Lung (tissue), 11 donors: ENCODE measurements at regions not wholly inside any gene's neighbourhood (a gene's known extent, or its start where the extent isn't known, plus 50 kb on each side); places are given as distances from the start of the nearest gene placed in this dataset.
A peak's percentile ranks its signal among the peaks of the same experiment; 100 is the strongest.

Experiments used
- ATAC-seq: fragments of 200-7000 bp; cut with Tn5 transposase; one replicate; pipeline ENCODE4 v1.9.1; 2020; ENCODE audit warnings: moderate number of reproducible peaks; ENCODE audit not compliant: insufficient read depth, low FRiP score
- DNase-seq, 3 donors: peaks; one replicate each; pipeline ENCODE4 v3.0.0-alpha.2; 2013 to 2017
- H3K27ac ChIP-seq, 2 donors: one replicate each; pipeline ENCODE4 v1.5.1; 2013; ENCODE audit warnings: mild to moderate bottlenecking in 2 of 2, moderate library complexity in 2 of 2, control low read depth in 1 of 2, inconsistent platforms in 1 of 2, low read depth in 1 of 2, low read length in 1 of 2
- H3K27me3 ChIP-seq, 3 donors: one replicate each; pipeline ENCODE4 v1.5.1; 2013; ENCODE audit warnings: low read length in 2 of 3; ENCODE audit not compliant: control insufficient read depth in 3 of 3, insufficient read depth in 3 of 3
- H3K36me3 ChIP-seq, 4 donors: one replicate each; pipeline ENCODE4 v1.5.1; 2013; ENCODE audit warnings: low read length in 4 of 4, mild to moderate bottlenecking in 1 of 4, moderate library complexity in 1 of 4; ENCODE audit not compliant: control insufficient read depth in 4 of 4, insufficient read depth in 4 of 4
- H3K4me1 ChIP-seq, 5 donors: one replicate each; pipeline ENCODE4 v1.5.1; 2013; ENCODE audit warnings: low read length in 5 of 5, mild to moderate bottlenecking in 2 of 5, moderate library complexity in 1 of 5; ENCODE audit not compliant: control insufficient read depth in 5 of 5, insufficient read depth in 5 of 5
- H3K4me3 ChIP-seq: one replicate; pipeline ENCODE4 v1.5.1; 2013; ENCODE audit warnings: mild to moderate bottlenecking, control low read depth, moderate library complexity
- H3K9ac ChIP-seq, 2 donors: one replicate each; pipeline ENCODE4 v1.5.1; 2013; ENCODE audit warnings: low read length in 2 of 2, control low read depth in 1 of 2; ENCODE audit not compliant: insufficient read depth in 1 of 2
- H3K9me3 ChIP-seq, 4 donors: one replicate each; pipeline ENCODE4 v1.5.1; 2013; ENCODE audit warnings: low read length in 3 of 4, mild to moderate bottlenecking in 1 of 4, moderate library complexity in 1 of 4; ENCODE audit not compliant: control insufficient read depth in 4 of 4, insufficient read depth in 3 of 4
- CTCF ChIP-seq: IDR thresholded peaks from 2 replicates; pipeline ENCODE4 v1.5.1; 2012; ENCODE audit warnings: mild to moderate bottlenecking; ENCODE audit errors: control extremely low read depth, extremely low read depth
- WGBS, 2 donors: extraction: QIAGEN DNeasy Blood & Tissue Kit; methylation state at CpG; one replicate each; pipeline ENCODE4 v1.1.7; 2013; 5-methylcytosine and 5-hydroxymethylcytosine counted together
- donor health status: control.
- donor health status: control.
- donor health status: Bipolar disorder and iron deficiency.
- donor health status: healthy.
- donor health status: DM: yes; HTN: yes; CAD: no.

GRCh38 chr14:104477117-104477623 is 102.4 kb upstream of the C14orf180 start:
- Histone ChIP-seq H3K9me3 (peaks cover 0 to 11% (median 1%) of the 10 kb centered on the region in 4 donors), H3K4me3 (no peak overlapping the region), H3K9ac (no peak overlapping the region), H3K27ac (no peak overlapping the region), H3K4me1 (no peaks in the 10 kb centered on the region), H3K27me3 (no peaks in the 10 kb centered on the region), H3K36me3 (no peaks in the 10 kb centered on the region)
- DNase-seq (no peak), ATAC-seq (no peak)
- 90% methylated on average over 15 of the region's 15 CpGs for WGBS, 2 donors
- no peak for TF ChIP-seq CTCF

GRCh38 chr14:104477666-104478380 is 101.7 kb upstream of the C14orf180 start:
- DNase-seq (peak in 1 of 3 donors; percentile 9), ATAC-seq (no peak)
- WGBS, 2 donors = 47 to 51% methylated on average over 22 of the region's 22 CpGs

GRCh38 chr14:104478656-104479055 is 100.9 kb upstream of the C14orf180 start:
- H3K27ac ChIP-seq = no peak overlapping the region
- ATAC-seq (no peak), DNase-seq (peak in 1 of 3 donors; percentile 2)
- no peaks in the 10 kb centered on the region for H3K27me3 ChIP-seq
- no peak overlapping the region for H3K4me3 ChIP-seq
- no peak overlapping the region for H3K9ac ChIP-seq
- peaks cover 0 to 11% (median 1%) of the 10 kb centered on the region in 4 donors for H3K9me3 ChIP-seq
- no peak for TF ChIP-seq CTCF
- no peaks in the 10 kb centered on the region for H3K36me3 ChIP-seq
- WGBS, 2 donors = 72 to 85% methylated on average over 7 of the region's 7 CpGs
- H3K4me1 ChIP-seq = no peaks in the 10 kb centered on the region

More at GRCh38 chr14:104477666-104478380, 101.7 kb upstream of the C14orf180 start:
- Histone ChIP-seq H3K9ac (no peak overlapping the region), H3K27ac (no peak overlapping the region), H3K9me3 (peaks cover 0 to 11% (median 1%) of the 10 kb centered on the region in 4 donors), H3K4me1 (no peaks in the 10 kb centered on the region), H3K4me3 (no peak overlapping the region), H3K36me3 (no peaks in the 10 kb centered on the region), H3K27me3 (no peaks in the 10 kb centered on the region)
- TF ChIP-seq CTCF = no peak
